Stimulated activated CD8-positive, alpha-beta memory T cell treated with anti-CD3 and anti-CD28 coated beads, Interleukin-15, amount 100 ng/mL, for 48 hours (primary cell): ENCODE measurements at regions not wholly inside any gene's neighbourhood (a gene's known extent, or its start where the extent isn't known, plus 50 kb on each side); places are given as distances from the start of the nearest gene placed in this dataset.
"Not testable (repeated sequence)": the region's sequence is repeated elsewhere in the genome, so short reads cannot be mapped to it uniquely, and the experiment has no call there.

Experiments
- DNase-seq, 2 donors: peaks; one replicate each; pipeline ENCODE4 v3.0.0-alpha.2; 2020; ENCODE audit warnings: low read depth in 2 of 2

DNA sequence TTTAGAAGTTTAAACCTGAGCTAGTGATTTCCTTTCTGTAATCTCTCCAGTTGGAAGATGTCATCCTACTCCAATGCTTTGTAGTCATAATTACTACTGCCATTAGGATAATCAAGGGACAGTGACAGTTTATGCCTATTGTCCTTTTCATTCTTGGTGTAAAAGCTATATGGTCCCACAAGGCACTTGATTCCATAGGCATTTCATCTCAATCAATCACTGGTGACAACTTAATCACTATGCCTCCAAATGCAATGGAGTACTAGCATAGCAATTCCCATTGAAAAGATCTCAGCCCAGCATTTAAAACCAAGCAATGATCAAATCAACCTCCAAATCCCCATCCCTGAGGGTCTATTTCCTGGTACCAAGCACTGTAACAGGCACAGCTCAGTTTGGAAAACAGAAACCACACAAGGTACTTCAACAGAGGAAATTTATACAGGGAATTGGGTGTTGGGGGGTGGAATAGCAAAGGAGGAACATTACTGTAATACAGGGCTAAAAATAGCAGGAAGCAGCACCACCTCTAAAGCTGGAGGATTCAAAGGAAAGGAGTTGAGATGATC lies 51.0 kb downstream of the FHIP2A start:
- DNase-seq: no peak

DNA sequence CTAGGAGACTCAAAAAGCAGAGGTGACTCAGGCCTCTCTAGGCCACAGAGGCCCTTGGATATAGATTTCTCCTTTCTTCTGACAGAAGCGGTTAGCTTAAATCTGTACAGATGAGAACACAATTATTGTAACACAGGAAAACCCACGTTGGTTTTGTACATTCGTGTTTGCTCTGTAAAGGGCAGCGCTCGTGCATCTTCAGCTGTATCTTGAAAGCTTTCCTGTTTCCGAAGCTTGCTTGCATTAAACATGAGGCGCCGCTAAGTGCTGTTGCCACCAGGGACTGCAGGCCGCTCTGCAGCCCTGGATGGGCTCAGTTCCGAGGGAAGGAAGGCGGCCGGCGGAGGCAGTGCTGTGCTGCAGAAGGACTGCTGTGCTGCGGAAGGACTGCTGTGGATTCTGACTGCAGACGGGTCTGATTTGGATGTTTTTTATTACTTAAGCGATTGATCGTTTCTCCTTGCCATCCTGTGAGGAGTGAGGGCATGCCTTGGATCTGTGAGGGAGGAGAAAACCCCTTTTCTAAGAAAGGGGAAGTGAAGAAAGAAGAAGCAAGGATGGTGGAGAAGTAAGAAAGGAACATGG lies 53.3 kb downstream of the FHIP2A start:
- DNase-seq: peak in 1 of 2 donors; percentile 6

GRCh38 chr10:114875590-114876081 lies 54.1 kb downstream of the FHIP2A start:
- DNase-seq: not testable (repeated sequence)

DNA sequence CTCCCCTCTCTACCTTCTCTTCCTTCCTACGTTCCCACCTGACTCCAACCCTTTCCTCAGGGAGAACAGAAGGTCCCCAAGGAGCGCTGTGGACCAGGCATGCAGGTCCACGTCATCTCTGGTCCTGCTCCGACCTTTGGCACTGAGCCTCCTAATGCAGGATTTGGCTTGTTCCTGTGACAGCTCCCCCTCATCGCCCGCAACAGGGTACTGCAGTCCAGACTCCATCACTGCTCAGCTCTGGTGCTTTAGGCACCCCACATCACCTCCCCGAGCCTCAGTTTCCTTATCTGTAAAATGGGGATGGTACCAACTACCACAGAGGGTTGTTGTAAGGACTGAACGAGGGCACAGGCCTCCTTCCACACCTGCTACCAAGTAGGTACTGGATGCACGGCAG lies 54.6 kb downstream of the FHIP2A start:
- no peak for DNase-seq

DNA sequence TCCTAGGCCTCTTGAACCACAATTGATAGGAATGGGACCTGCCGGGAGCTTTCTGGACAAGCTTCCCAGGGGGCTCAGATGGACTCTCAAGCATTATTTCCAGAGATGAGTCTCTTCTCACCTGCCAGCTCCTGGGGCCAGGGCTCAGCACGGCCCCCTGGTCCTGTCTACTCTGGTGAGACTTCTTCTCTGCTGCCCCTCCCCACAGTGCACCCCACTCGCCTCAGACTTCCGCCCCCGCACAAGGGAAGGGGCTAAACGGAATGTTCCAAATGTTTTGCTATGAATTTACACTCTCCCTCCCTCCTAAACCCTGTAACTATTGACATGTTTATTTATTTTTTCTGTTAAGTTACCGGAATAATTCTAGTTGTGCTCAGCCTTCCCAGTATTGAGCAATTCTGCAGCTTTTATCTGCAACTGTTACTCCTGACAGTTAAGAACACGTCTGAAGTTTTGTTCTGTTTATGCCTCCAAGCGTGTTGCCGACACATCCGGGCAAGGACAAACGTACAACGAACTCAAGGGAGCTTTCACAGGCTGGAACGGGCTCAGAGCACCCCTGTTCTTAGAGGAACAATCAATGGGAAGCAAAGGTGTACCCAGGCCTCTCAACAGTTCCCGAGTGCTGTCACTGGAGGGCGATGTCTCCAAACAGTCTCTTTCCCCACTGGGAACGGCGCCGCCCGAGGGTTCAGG lies 55.2 kb downstream of the FHIP2A start:
- peak; percentile 26 to 40 for DNase-seq

GRCh38 chr10:114877301-114877644 lies 55.7 kb downstream of the FHIP2A start:
- no peak for DNase-seq

DNA sequence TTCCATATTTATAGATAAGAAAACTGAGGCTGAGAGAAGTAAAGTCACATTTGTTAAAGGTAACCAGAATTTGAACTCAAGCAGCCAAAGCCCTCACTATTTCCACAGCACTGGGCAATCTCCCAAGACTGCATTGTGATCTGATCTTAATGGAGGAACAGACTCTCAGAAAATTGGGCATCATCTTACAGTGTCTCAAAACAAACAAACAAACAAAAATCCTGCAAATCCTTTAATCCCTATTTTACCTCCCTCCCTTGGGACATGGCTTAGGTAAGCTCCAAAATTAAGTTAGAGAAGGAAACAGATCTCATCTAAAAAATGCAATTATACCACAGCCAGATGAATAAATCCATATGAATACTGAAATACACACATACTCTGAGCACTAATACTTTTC lies 57.5 kb downstream of the FHIP2A start:
- DNase-seq: no peak

DNA sequence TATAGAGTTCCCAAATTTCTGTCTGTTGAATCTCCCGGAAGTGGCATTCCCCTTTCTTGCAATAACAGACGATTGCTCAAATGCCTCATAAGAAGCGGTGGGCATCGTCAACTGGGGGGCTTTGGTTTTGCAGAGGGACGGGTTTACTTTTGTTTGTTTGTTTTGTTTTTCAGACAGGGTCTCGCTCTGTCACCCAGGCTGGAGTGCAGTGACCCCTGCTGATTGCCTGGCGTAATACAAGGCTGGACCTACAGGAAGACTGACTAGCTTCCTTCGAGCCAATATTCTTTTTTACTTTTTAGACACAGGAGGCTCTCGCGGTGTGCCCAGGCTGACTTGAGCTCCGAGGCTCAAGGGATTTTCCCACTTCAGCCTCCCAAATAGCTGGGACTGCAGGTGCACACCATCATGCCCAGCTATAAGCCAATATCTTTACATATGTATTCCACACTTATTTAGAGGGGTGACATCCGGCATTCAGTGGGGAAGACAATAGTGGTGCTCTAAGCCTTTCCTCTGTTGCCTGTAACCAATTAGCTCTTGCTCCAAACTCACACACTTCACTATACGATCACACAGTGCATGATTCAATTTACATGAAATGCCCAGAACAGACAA lies 58.1 kb downstream of the FHIP2A start:
- peak; percentile 18 to 24 for DNase-seq

DNA sequence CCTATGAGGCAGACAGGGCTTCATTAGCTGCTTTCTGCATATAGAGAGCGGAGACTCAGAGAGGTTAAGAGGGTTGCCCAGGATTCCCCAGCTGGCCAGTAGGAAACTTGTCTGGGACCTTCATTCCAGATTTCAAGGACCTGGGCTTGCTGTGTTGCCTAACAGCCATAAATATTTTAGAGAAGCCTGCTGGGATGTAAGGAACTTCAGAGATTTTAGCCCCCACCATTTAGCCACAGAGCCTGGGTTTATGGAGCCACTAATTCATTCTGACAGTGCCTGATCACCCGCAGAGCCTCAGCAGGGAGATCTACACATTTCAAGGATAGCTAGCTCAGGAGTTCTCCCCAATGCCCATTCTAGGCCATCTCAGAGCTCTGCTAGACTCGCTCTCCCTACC lies 56.6 kb upstream of the TRUB1 start:
- DNase-seq: no peak

DNA sequence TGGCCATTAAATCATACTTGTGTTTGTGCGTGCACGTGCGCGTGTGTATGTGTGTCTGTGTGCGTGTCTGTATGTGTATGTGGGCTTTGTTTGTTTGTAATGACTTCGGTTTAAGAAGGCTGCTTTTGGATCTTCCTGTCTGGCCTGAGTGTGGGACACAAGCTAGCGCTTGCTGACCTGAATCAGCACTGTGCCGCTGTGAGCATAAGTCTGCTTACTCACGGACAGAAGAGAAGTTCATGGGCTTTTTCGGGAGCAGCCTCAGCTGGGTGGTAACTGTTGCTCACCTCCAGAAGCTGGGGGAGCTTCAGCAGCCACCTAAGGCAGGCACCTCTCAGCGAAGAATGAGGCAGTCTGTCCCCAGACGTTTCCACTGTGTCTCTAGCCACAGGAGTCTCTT lies 56.1 kb upstream of the TRUB1 start:
- no peak for DNase-seq

DNA sequence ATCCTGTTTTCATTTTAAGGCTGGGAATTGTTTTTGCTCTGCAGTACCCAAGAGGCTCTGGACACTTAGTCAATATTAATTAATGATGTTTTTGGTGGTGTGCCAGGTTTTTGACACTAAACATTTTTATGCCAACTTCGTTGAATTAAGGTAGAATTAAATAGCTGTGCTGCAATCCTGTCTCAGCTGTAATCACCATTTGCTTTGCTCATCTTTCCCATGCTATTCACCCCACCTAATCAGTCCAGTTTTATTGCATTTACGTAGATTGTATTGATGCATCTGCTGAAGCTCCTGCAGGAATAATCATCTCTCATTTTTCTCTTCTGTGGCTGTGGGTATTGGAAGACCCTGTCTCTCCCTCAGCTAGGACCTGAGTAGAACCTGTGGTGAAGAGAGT lies 52.6 kb upstream of the TRUB1 start:
- DNase-seq: no peak
